AG08396 (cell line): ENCODE measurements at regions not wholly inside any gene's neighbourhood (a gene's known extent, or its start where the extent isn't known, plus 50 kb on each side); places are given as distances from the start of the nearest gene placed in this dataset.
"Not testable (repeated sequence)": the region's sequence is repeated elsewhere in the genome, so short reads cannot be mapped to it uniquely, and the experiment has no call there.

ENCODE experiments used
- DNase-seq: peaks from one replicate; pipeline ENCODE4 v3.0.0; 2012; ENCODE audit warnings: low spot score, mixed read lengths

- DNase-seq = not testable (repeated sequence)
Measured at GRCh38 chr11:23484146-23484545, 623.9 kb upstream of the CCDC179 start.

GRCh38 chr11:23484618-23485017 lies 624.3 kb upstream of the CCDC179 start:
- DNase-seq = not testable (repeated sequence)

GRCh38 chr11:23490557-23491235 lies 630.4 kb upstream of the CCDC179 start:
- DNase-seq = no peak

- DNase-seq = no peak
Measured at GRCh38 chr11:23494981-23495380, 634.7 kb upstream of the CCDC179 start.

- no peak for DNase-seq
Measured at GRCh38 chr11:23496340-23496739, 636.1 kb upstream of the CCDC179 start.

GRCh38 chr11:23497040-23497439 lies 636.8 kb upstream of the CCDC179 start:
- no peak for DNase-seq

- no peak for DNase-seq
Measured at GRCh38 chr11:23502389-23502788, 642.1 kb upstream of the CCDC179 start.

GRCh38 chr11:23502826-23503225 lies 642.6 kb upstream of the CCDC179 start:
- peak; percentile 5 for DNase-seq

GRCh38 chr11:23509023-23509422 lies 648.7 kb upstream of the CCDC179 start:
- peak; percentile 41 for DNase-seq

GRCh38 chr11:23509821-23510220 lies 649.5 kb upstream of the CCDC179 start:
- DNase-seq = no peak

- no peak for DNase-seq
Measured at GRCh38 chr11:23519194-23519593, 658.9 kb upstream of the CCDC179 start.

GRCh38 chr11:23520226-23520960 lies 660.1 kb upstream of the CCDC179 start:
- no peak for DNase-seq

- no peak for DNase-seq
Measured at GRCh38 chr11:23536907-23537306, 676.6 kb upstream of the CCDC179 start.

GRCh38 chr11:23539556-23539955 lies 679.3 kb upstream of the CCDC179 start:
- no peak for DNase-seq

- peak; percentile 43 for DNase-seq
Measured at GRCh38 chr11:23540101-23540561, 679.9 kb upstream of the CCDC179 start.

GRCh38 chr11:23542189-23542588 lies 681.9 kb upstream of the CCDC179 start:
- no peak for DNase-seq

GRCh38 chr11:23542816-23543215 lies 682.5 kb upstream of the CCDC179 start:
- no peak for DNase-seq

GRCh38 chr11:23543651-23544222 lies 683.5 kb upstream of the CCDC179 start:
- no peak for DNase-seq

GRCh38 chr11:23551706-23552105 lies 691.4 kb upstream of the CCDC179 start:
- DNase-seq = no peak

GRCh38 chr11:23554002-23554401 lies 693.7 kb upstream of the CCDC179 start:
- no peak for DNase-seq

GRCh38 chr11:23555085-23555484 lies 694.8 kb upstream of the CCDC179 start:
- DNase-seq = no peak

- DNase-seq = no peak
Measured at GRCh38 chr11:23556163-23556750, 696.0 kb upstream of the CCDC179 start.

- no peak for DNase-seq
Measured at GRCh38 chr11:23563591-23563990, 703.3 kb upstream of the CCDC179 start.
